ENCODE measurements at regions not wholly inside any gene's neighbourhood (a gene's known extent, or its start where the extent isn't known, plus 50 kb on each side); places are given as distances from the start of the nearest gene placed in this dataset.
"Not testable (repeated sequence)": the region's sequence is repeated elsewhere in the genome, so short reads cannot be mapped to it uniquely, and the experiment has no call there.

- in situ Hi-C loops (cut with MboI): no loop called here
- Histone ChIP-seq H3F3A (ENCODE audit: insufficient read depth) (peaks cover 5% of the 10 kb centered on the region; the same call in 1 of the 2 replicates), H3K9me3 (ENCODE audit: low read depth) (no peaks in the 10 kb centered on the region), H3K9me2 (ENCODE audit: insufficient read depth) (no peaks in the 10 kb centered on the region), H3K27me3 (replicated peaks; ENCODE audit: insufficient read depth) (no peaks in the 10 kb centered on the region), H2AFZ (no peak overlapping the region), H3K4me3 (no peak overlapping the region), H3K4me2 (ENCODE audit: unreplicated experiment) (no peak overlapping the region), H3K36me3 (ENCODE audit: low read depth) (no peaks in the 10 kb centered on the region), H3K79me2 (ENCODE audit: insufficient read depth) (no peaks in the 10 kb centered on the region), H3K4me1 (ENCODE audit: insufficient read depth) (peaks cover 12% of the 10 kb centered on the region), H3K9ac (no peak overlapping the region), H3K27ac (no peak overlapping the region), H4K20me1 (ENCODE audit: insufficient read depth) (no peaks in the 10 kb centered on the region)
- TF ChIP-seq EZH2phosphoT487 (IDR thresholded peaks at IDR 0.05; ENCODE audit: insufficient read depth, low read depth) (no peak), EZH2 (IDR thresholded peaks at IDR 0.05; ENCODE audit: insufficient read depth, poor library complexity, severe bottlenecking) (no peak)
- WGBS, 2 experiments (ENCODE audit: low coverage in 1 of 2, low lambda C conversion rate in 2 of 2, missing lambda C conversion rate in 2 of 2): 95 to 96% methylated on average over 8 of the region's 8 CpGs
- DNase-seq: no peak
Measured at GRCh38 chr12:93005928-93006392, 76.9 kb upstream of the EEA1 start.

- Histone ChIP-seq H3K79me2 (ENCODE audit: insufficient read depth) (no peaks in the 10 kb centered on the region), H3K9me3 (ENCODE audit: low read depth) (no peaks in the 10 kb centered on the region), H3K36me3 (ENCODE audit: low read depth) (no peaks in the 10 kb centered on the region), H3K9ac (no peak overlapping the region), H3K4me1 (ENCODE audit: insufficient read depth) (peaks cover 12% of the 10 kb centered on the region), H4K20me1 (ENCODE audit: insufficient read depth) (no peaks in the 10 kb centered on the region), H2AFZ (no peak overlapping the region), H3K4me3 (no peak overlapping the region), H3K27ac (no peak overlapping the region), H3K9me2 (ENCODE audit: insufficient read depth) (no peaks in the 10 kb centered on the region), H3K27me3 (replicated peaks; ENCODE audit: insufficient read depth) (no peaks in the 10 kb centered on the region), H3K4me2 (ENCODE audit: unreplicated experiment) (no peak overlapping the region), H3F3A (ENCODE audit: insufficient read depth) (peaks cover 5% of the 10 kb centered on the region; the same call in 1 of the 2 replicates)
- WGBS, 2 experiments (ENCODE audit: low coverage in 1 of 2, low lambda C conversion rate in 2 of 2, missing lambda C conversion rate in 2 of 2): 84 to 87% methylated on average over 5 of the region's 5 CpGs
- in situ Hi-C loops (cut with MboI): no loop called here
- no peak for DNase-seq
- TF ChIP-seq EZH2 (IDR thresholded peaks at IDR 0.05; ENCODE audit: insufficient read depth, poor library complexity, severe bottlenecking): no peak
- no peak for TF ChIP-seq EZH2phosphoT487 (IDR thresholded peaks at IDR 0.05; ENCODE audit: insufficient read depth, low read depth)
Measured at GRCh38 chr12:93006471-93007208, 77.5 kb upstream of the EEA1 start.

GRCh38 chr12:93007544-93007943 lies 78.4 kb upstream of the EEA1 start:
- Histone ChIP-seq H4K20me1 (ENCODE audit: insufficient read depth) (no peaks in the 10 kb centered on the region), H3K4me2 (ENCODE audit: unreplicated experiment) (no peak overlapping the region), H3F3A (ENCODE audit: insufficient read depth) (peaks cover under 1% of the 10 kb centered on the region; the same call in 1 of the 2 replicates), H3K27ac (no peak overlapping the region), H3K4me3 (no peak overlapping the region), H3K9ac (no peak overlapping the region), H3K9me3 (ENCODE audit: low read depth) (no peaks in the 10 kb centered on the region), H3K4me1 (ENCODE audit: insufficient read depth) (peaks cover 6% of the 10 kb centered on the region), H3K27me3 (replicated peaks; ENCODE audit: insufficient read depth) (no peaks in the 10 kb centered on the region), H3K9me2 (ENCODE audit: insufficient read depth) (no peaks in the 10 kb centered on the region), H2AFZ (no peak overlapping the region), H3K79me2 (ENCODE audit: insufficient read depth) (no peaks in the 10 kb centered on the region), H3K36me3 (ENCODE audit: low read depth) (no peaks in the 10 kb centered on the region)
- in situ Hi-C loops (cut with MboI): no loop called here
- 73 to 78% methylated on average over 4 of the region's 4 CpGs for WGBS, 2 experiments (ENCODE audit: low coverage in 1 of 2, low lambda C conversion rate in 2 of 2, missing lambda C conversion rate in 2 of 2)
- TF ChIP-seq EZH2 (IDR thresholded peaks at IDR 0.05; ENCODE audit: insufficient read depth, poor library complexity, severe bottlenecking) (no peak), EZH2phosphoT487 (IDR thresholded peaks at IDR 0.05; ENCODE audit: insufficient read depth, low read depth) (no peak)
- no peak for DNase-seq

GRCh38 chr12:93008044-93008778 lies 79.1 kb upstream of the EEA1 start:
- Histone ChIP-seq H3K4me1 (ENCODE audit: insufficient read depth) (peaks cover 2% of the 10 kb centered on the region; the same call in 1 of the 2 replicates), H3K9me2 (ENCODE audit: insufficient read depth) (no peaks in the 10 kb centered on the region), H3K79me2 (ENCODE audit: insufficient read depth) (no peaks in the 10 kb centered on the region), H4K20me1 (ENCODE audit: insufficient read depth) (no peaks in the 10 kb centered on the region), H3K4me3 (no peak overlapping the region), H3K27ac (no peak overlapping the region), H3F3A (ENCODE audit: insufficient read depth) (no peaks in the 10 kb centered on the region), H3K4me2 (ENCODE audit: unreplicated experiment) (no peak overlapping the region), H2AFZ (no peak overlapping the region), H3K9me3 (ENCODE audit: low read depth) (no peaks in the 10 kb centered on the region), H3K9ac (no peak overlapping the region), H3K36me3 (ENCODE audit: low read depth) (no peaks in the 10 kb centered on the region), H3K27me3 (replicated peaks; ENCODE audit: insufficient read depth) (no peaks in the 10 kb centered on the region)
- 86 to 92% methylated on average over 3 of the region's 3 CpGs for WGBS, 2 experiments (ENCODE audit: low coverage in 1 of 2, low lambda C conversion rate in 2 of 2, missing lambda C conversion rate in 2 of 2)
- TF ChIP-seq EZH2phosphoT487 (IDR thresholded peaks at IDR 0.05; ENCODE audit: insufficient read depth, low read depth) (no peak), EZH2 (IDR thresholded peaks at IDR 0.05; ENCODE audit: insufficient read depth, poor library complexity, severe bottlenecking) (no peak)
- no peak for DNase-seq
- in situ Hi-C loops (cut with MboI): no loop called here

- H3K36me3 ChIP-seq (ENCODE audit: low read depth); H3K9ac ChIP-seq; H3K9me2 ChIP-seq (ENCODE audit: insufficient read depth); H2AFZ ChIP-seq; in situ Hi-C loops (cut with MboI); H3K4me3 ChIP-seq; H3K79me2 ChIP-seq (ENCODE audit: insufficient read depth); H3K4me2 ChIP-seq (ENCODE audit: unreplicated experiment); H4K20me1 ChIP-seq (ENCODE audit: insufficient read depth); H3K27me3 ChIP-seq (replicated peaks; ENCODE audit: insufficient read depth); H3F3A ChIP-seq (ENCODE audit: insufficient read depth); H3K27ac ChIP-seq; H3K4me1 ChIP-seq (ENCODE audit: insufficient read depth); H3K9me3 ChIP-seq (ENCODE audit: low read depth); DNase-seq: not testable (repeated sequence)
- WGBS, 2 experiments (ENCODE audit: low coverage in 1 of 2, low lambda C conversion rate in 2 of 2, missing lambda C conversion rate in 2 of 2): 88% methylated on average over 7 of the region's 7 CpGs
Measured at GRCh38 chr12:93008880-93009279, 79.8 kb upstream of the EEA1 start.
